Osteoblast (primary cell): ENCODE measurements at regions not wholly inside any gene's neighbourhood (a gene's known extent, or its start where the extent isn't known, plus 50 kb on each side); places are given as distances from the start of the nearest gene placed in this dataset.
"Not testable (repeated sequence)": the region's sequence is repeated elsewhere in the genome, so short reads cannot be mapped to it uniquely, and the experiment has no call there.

Source experiments
- DNase-seq: peaks from one replicate; pipeline ENCODE4 v3.0.0; 2011; ENCODE audit warnings: low spot score, mixed read lengths; ENCODE audit not compliant: insufficient read length; ENCODE audit errors: missing footprints
- H2AFZ ChIP-seq: 2 replicates; pipeline ENCODE4 v1.6.0; 2011; ENCODE audit warnings: mild to moderate bottlenecking, low read length
- H3K27ac ChIP-seq: 2 replicates; pipeline ENCODE4 v1.5.1; 2011; ENCODE audit warnings: mild to moderate bottlenecking, low read depth, low read length, moderate library complexity
- H3K27me3 ChIP-seq: 2 replicates; pipeline ENCODE4 v1.6.0; 2012; ENCODE audit warnings: mild to moderate bottlenecking, control low read depth, inconsistent platforms, low read length, moderate library complexity; ENCODE audit not compliant: insufficient read depth
- H3K36me3 ChIP-seq: 2 replicates; pipeline ENCODE4 v1.5.1; 2011; ENCODE audit warnings: mild to moderate bottlenecking, low read length, control low read depth, moderate library complexity; ENCODE audit not compliant: insufficient read depth
- H3K4me1 ChIP-seq: 2 replicates; pipeline ENCODE4 v1.5.1; 2011; ENCODE audit warnings: mild to moderate bottlenecking, low read length, control low read depth, moderate library complexity; ENCODE audit not compliant: insufficient read depth
- H3K4me2 ChIP-seq: 2 replicates; pipeline ENCODE4 v1.6.0; 2011; ENCODE audit warnings: mild to moderate bottlenecking, low read length; ENCODE audit not compliant: insufficient read depth
- H3K4me3 ChIP-seq: fragments of 200-600 bp; sonication (generic); 3 replicates; pipeline ENCODE4 v1.5.1; 2012; ENCODE audit warnings: mild to moderate bottlenecking, low read length, inconsistent platforms; ENCODE audit not compliant: insufficient read depth
- H3K79me2 ChIP-seq: 2 replicates; pipeline ENCODE4 v1.6.0; 2012; ENCODE audit warnings: mild to moderate bottlenecking, low read length, control low read depth, inconsistent platforms; ENCODE audit not compliant: insufficient read depth
- H3K9me3 ChIP-seq: 2 replicates; pipeline ENCODE4 v1.5.1; 2011; ENCODE audit warnings: low read depth, low read length, control low read depth
- H4K20me1 ChIP-seq: 2 replicates; pipeline ENCODE4 v1.6.0; 2012; ENCODE audit warnings: mild to moderate bottlenecking, low read length, control low read depth; ENCODE audit not compliant: insufficient read depth
- CTCF ChIP-seq: IDR thresholded peaks from 2 replicates; pipeline ENCODE4 v1.5.1; 2011; ENCODE audit warnings: mild to moderate bottlenecking, low read depth, low read length, moderate library complexity; ENCODE audit errors: extremely low read depth

- no peak overlapping the region for H3K4me3 ChIP-seq
- no peak overlapping the region for H3K27ac ChIP-seq
- H3K9me3 ChIP-seq, result no peaks in the 10 kb centered on the region
- H2AFZ ChIP-seq, result no peak overlapping the region
- DNase-seq, result no peak
- no peaks in the 10 kb centered on the region for H4K20me1 ChIP-seq
- no peak overlapping the region for H3K4me2 ChIP-seq
- no peaks in the 10 kb centered on the region for H3K4me1 ChIP-seq
- H3K27me3 ChIP-seq, result no peaks in the 10 kb centered on the region
- H3K36me3 ChIP-seq, result no peaks in the 10 kb centered on the region
- no peaks in the 10 kb centered on the region for H3K79me2 ChIP-seq
- no peak for TF ChIP-seq CTCF
These were observed 210.4 kb upstream of the AFF2 start for GRCh38 chrX:148290041-148290440.

GRCh38 chrX:148290931-148291330 lies 209.5 kb upstream of the AFF2 start:
- Histone ChIP-seq H3K4me1 (no peaks in the 10 kb centered on the region), H2AFZ (no peak overlapping the region), H3K4me3 (no peak overlapping the region), H3K4me2 (no peak overlapping the region), H3K9me3 (no peaks in the 10 kb centered on the region), H3K27me3 (no peaks in the 10 kb centered on the region), H3K79me2 (no peaks in the 10 kb centered on the region), H4K20me1 (no peaks in the 10 kb centered on the region), H3K27ac (no peak overlapping the region), H3K36me3 (no peaks in the 10 kb centered on the region)
- DNase-seq, result no peak
- no peak for TF ChIP-seq CTCF

GRCh38 chrX:148298737-148299136 lies 201.7 kb upstream of the AFF2 start:
- Histone ChIP-seq H3K4me2 (no peak overlapping the region), H3K4me1 (no peaks in the 10 kb centered on the region), H3K4me3 (no peak overlapping the region), H3K27ac (no peak overlapping the region), H3K36me3 (no peaks in the 10 kb centered on the region), H3K9me3 (peaks cover 1% of the 10 kb centered on the region), H3K27me3 (no peaks in the 10 kb centered on the region), H3K79me2 (no peaks in the 10 kb centered on the region), H2AFZ (no peak overlapping the region), H4K20me1 (no peaks in the 10 kb centered on the region)
- no peak for TF ChIP-seq CTCF
- DNase-seq, result no peak

- not testable (repeated sequence) for DNase-seq, H2AFZ ChIP-seq, H3K27ac ChIP-seq, H3K4me3 ChIP-seq, H3K4me1 ChIP-seq, H3K79me2 ChIP-seq, H4K20me1 ChIP-seq, H3K4me2 ChIP-seq, H3K36me3 ChIP-seq, H3K27me3 ChIP-seq, H3K9me3 ChIP-seq
These were observed 195.2 kb upstream of the AFF2 start for GRCh38 chrX:148305214-148305613.

- no peak overlapping the region for H3K4me3 ChIP-seq
- no peak for TF ChIP-seq CTCF
- H3K27me3 ChIP-seq, result no peaks in the 10 kb centered on the region
- DNase-seq, result peak; percentile 21
- no peak overlapping the region for H3K4me2 ChIP-seq
- H3K9me3 ChIP-seq, result no peaks in the 10 kb centered on the region
- H4K20me1 ChIP-seq, result no peaks in the 10 kb centered on the region
- H2AFZ ChIP-seq, result no peak overlapping the region
- no peaks in the 10 kb centered on the region for H3K79me2 ChIP-seq
- no peaks in the 10 kb centered on the region for H3K4me1 ChIP-seq
- H3K27ac ChIP-seq, result no peak overlapping the region
- H3K36me3 ChIP-seq, result no peaks in the 10 kb centered on the region
These were observed 191.0 kb upstream of the AFF2 start for GRCh38 chrX:148309413-148309812.
